GM23338 (cell line): ENCODE measurements at regions not wholly inside any gene's neighbourhood (a gene's known extent, or its start where the extent isn't known, plus 50 kb on each side); places are given as distances from the start of the nearest gene placed in this dataset.

Experiments
- ATAC-seq: fragments of 200-7000 bp; cut with Tn5 transposase; 3 replicates; pipeline ENCODE4 v1.9.1; 2020
- DNase-seq: peaks from one replicate; pipeline ENCODE4 v3.0.0-alpha.2; 2015; ENCODE audit warnings: low spot score
- H2AFZ ChIP-seq: fragments of 200-600 bp; sonication (generic); 2 replicates; pipeline ENCODE4 v1.8.0; 2016; ENCODE audit warnings: antibody characterized with exemption, mild to moderate bottlenecking, moderate library complexity
- H3F3A ChIP-seq: fragments of 200-600 bp; sonication (generic); replicated peaks from 2 replicates; pipeline ENCODE4 v1.8.0; 2017; ENCODE audit warnings: antibody characterized with exemption, mixed run types, low read depth
- H3K27ac ChIP-seq: fragments of 200-600 bp; sonication (generic); 2 replicates; pipeline ENCODE4 v1.6.1; 2016; ENCODE audit warnings: low read depth
- H3K27me3 ChIP-seq: fragments of 200-600 bp; sonication (generic); 2 replicates; pipeline ENCODE4 v1.8.0; 2016; ENCODE audit warnings: mild to moderate bottlenecking, mixed run types, moderate library complexity; ENCODE audit not compliant: insufficient read depth
- H3K36me3 ChIP-seq: fragments of 200-600 bp; sonication (generic); 2 replicates; pipeline ENCODE4 v1.8.0; 2016; ENCODE audit warnings: mild to moderate bottlenecking; ENCODE audit not compliant: insufficient read depth
- H3K4me1 ChIP-seq: fragments of 200-600 bp; sonication (generic); 2 replicates; pipeline ENCODE4 v1.8.0; 2016; ENCODE audit warnings: mild to moderate bottlenecking, moderate library complexity; ENCODE audit not compliant: insufficient read depth
- H3K4me2 ChIP-seq: fragments of 200-600 bp; sonication (generic); 2 replicates; pipeline ENCODE4 v1.7.1; 2017; ENCODE audit warnings: mixed run types
- H3K4me3 ChIP-seq: fragments of 200-600 bp; sonication (generic); 2 replicates; pipeline ENCODE4 v1.6.1; 2016; ENCODE audit warnings: mixed run types
- H3K79me2 ChIP-seq: fragments of 200-600 bp; sonication (generic); replicated peaks from 2 replicates; pipeline ENCODE4 v1.8.0; 2017; ENCODE audit warnings: mild to moderate bottlenecking; ENCODE audit not compliant: insufficient read depth
- H3K9me2 ChIP-seq: fragments of 200-600 bp; sonication (generic); 2 replicates; pipeline ENCODE4 v1.8.0; 2017; ENCODE audit not compliant: insufficient read depth
- H4K20me1 ChIP-seq: fragments of 200-600 bp; sonication (generic); replicated peaks from 2 replicates; pipeline ENCODE4 v1.8.0; 2017; ENCODE audit warnings: mild to moderate bottlenecking; ENCODE audit not compliant: insufficient read depth
- H3K27ac Mint-ChIP-seq: 2 replicates; pipeline ENCODE4 v1.8.0; 2020; ENCODE audit warnings: inconsistent platforms, mild to moderate bottlenecking, moderate library complexity, mixed read lengths
- H3K27me3 Mint-ChIP-seq: 3 replicates; pipeline ENCODE4 v1.8.0; 2022; ENCODE audit warnings: low read depth, mild to moderate bottlenecking, moderate library complexity, mixed read lengths, inconsistent platforms; ENCODE audit not compliant: insufficient read depth, poor library complexity
- H3K36me3 Mint-ChIP-seq: 3 replicates; pipeline ENCODE4 v1.8.0; 2021; ENCODE audit warnings: low read depth, mild to moderate bottlenecking, inconsistent platforms, moderate library complexity, mixed read lengths
- H3K4me1 Mint-ChIP-seq: 3 replicates; pipeline ENCODE4 v1.8.0; 2020; ENCODE audit warnings: mild to moderate bottlenecking, inconsistent platforms, mixed read lengths
- H3K4me3 Mint-ChIP-seq: 3 replicates; pipeline ENCODE4 v1.8.0; 2021; ENCODE audit warnings: moderate library complexity, mild to moderate bottlenecking, inconsistent platforms, mixed read lengths
- H3K9me3 Mint-ChIP-seq: 3 replicates; pipeline ENCODE4 v1.8.0; 2020; ENCODE audit warnings: moderate library complexity, mild to moderate bottlenecking, inconsistent platforms, mixed read lengths
- CREB1 ChIP-seq: fragments of 250-450 bp; sonication (Bioruptor Pico); IDR thresholded peaks from 2 replicates; pipeline ENCODE4 v1.5.0; 2020; ENCODE audit warnings: low read depth, mild to moderate bottlenecking, moderate library complexity
- EZH2 ChIP-seq: fragments of 200-600 bp; sonication (generic); IDR thresholded peaks from one replicate; pipeline ENCODE4 v1.8.0; 2017; ENCODE audit warnings: antibody characterized with exemption, mild to moderate bottlenecking, low read depth; ENCODE audit not compliant: unreplicated experiment
- JUNB ChIP-seq: IDR thresholded peaks from one replicate; pipeline ENCODE4 v1.6.1; 2016; ENCODE audit warnings: antibody characterized with exemption; ENCODE audit not compliant: unreplicated experiment
- NANOG ChIP-seq: IDR thresholded peaks from 2 replicates; pipeline ENCODE4 v1.6.1; 2016; ENCODE audit warnings: antibody characterized with exemption, borderline replicate concordance
- POLR2AphosphoS5 ChIP-seq: IDR thresholded peaks from 2 replicates; pipeline ENCODE4 v1.6.1; 2016; ENCODE audit warnings: antibody characterized with exemption, low read depth
- STAT1 ChIP-seq: IDR thresholded peaks from one replicate; pipeline ENCODE4 v1.6.1; 2016; ENCODE audit warnings: antibody characterized with exemption; ENCODE audit not compliant: unreplicated experiment
- ZNF331 ChIP-seq: fragments of 250-450 bp; sonication (Bioruptor Pico); IDR thresholded peaks from 2 replicates; pipeline ENCODE4 v1.5.0; 2020; ENCODE audit warnings: low read depth, mild to moderate bottlenecking, moderate library complexity
- TF ChIP-seq, protein P1 (sequence below): fragments of 250-450 bp; sonication (Bioruptor Pico); IDR thresholded peaks from 2 replicates; pipeline ENCODE4 v1.5.0; 2020; ENCODE audit warnings: mild to moderate bottlenecking, moderate library complexity
- TF ChIP-seq, protein P2 (sequence below): IDR thresholded peaks from 2 replicates; pipeline ENCODE4 v1.6.1; 2016; ENCODE audit warnings: antibody characterized with exemption

GRCh38 chr13:70969321-70969720, 861.1 kb upstream of the KLHL1 start:
- Histone ChIP-seq H4K20me1 (no peaks in the 10 kb centered on the region), H3K4me3 (no peak overlapping the region), H3K27me3 (no peaks in the 10 kb centered on the region), H3K9me2 (no peaks in the 10 kb centered on the region), H3K36me3 (no peaks in the 10 kb centered on the region), H3K4me1 (no peaks in the 10 kb centered on the region), H3K4me2 (no peak overlapping the region), H3K79me2 (no peaks in the 10 kb centered on the region), H3K27ac (no peak overlapping the region), H2AFZ (no peak overlapping the region), H3F3A (no peaks in the 10 kb centered on the region)
- no peak overlapping the region for H3K27ac Mint-ChIP-seq
- H3K9me3 Mint-ChIP-seq, result no peaks in the 10 kb centered on the region
- DNase-seq, result no peak
- TF ChIP-seq CREB1 (CRISPR knock-in tag) (no peak), STAT1 (no peak), ZNF331 (CRISPR knock-in tag) (no peak), EZH2 (no peak), NANOG (no peak), JUNB (no peak), POLR2AphosphoS5 (no peak)
- TF ChIP-seq, protein P1, sequence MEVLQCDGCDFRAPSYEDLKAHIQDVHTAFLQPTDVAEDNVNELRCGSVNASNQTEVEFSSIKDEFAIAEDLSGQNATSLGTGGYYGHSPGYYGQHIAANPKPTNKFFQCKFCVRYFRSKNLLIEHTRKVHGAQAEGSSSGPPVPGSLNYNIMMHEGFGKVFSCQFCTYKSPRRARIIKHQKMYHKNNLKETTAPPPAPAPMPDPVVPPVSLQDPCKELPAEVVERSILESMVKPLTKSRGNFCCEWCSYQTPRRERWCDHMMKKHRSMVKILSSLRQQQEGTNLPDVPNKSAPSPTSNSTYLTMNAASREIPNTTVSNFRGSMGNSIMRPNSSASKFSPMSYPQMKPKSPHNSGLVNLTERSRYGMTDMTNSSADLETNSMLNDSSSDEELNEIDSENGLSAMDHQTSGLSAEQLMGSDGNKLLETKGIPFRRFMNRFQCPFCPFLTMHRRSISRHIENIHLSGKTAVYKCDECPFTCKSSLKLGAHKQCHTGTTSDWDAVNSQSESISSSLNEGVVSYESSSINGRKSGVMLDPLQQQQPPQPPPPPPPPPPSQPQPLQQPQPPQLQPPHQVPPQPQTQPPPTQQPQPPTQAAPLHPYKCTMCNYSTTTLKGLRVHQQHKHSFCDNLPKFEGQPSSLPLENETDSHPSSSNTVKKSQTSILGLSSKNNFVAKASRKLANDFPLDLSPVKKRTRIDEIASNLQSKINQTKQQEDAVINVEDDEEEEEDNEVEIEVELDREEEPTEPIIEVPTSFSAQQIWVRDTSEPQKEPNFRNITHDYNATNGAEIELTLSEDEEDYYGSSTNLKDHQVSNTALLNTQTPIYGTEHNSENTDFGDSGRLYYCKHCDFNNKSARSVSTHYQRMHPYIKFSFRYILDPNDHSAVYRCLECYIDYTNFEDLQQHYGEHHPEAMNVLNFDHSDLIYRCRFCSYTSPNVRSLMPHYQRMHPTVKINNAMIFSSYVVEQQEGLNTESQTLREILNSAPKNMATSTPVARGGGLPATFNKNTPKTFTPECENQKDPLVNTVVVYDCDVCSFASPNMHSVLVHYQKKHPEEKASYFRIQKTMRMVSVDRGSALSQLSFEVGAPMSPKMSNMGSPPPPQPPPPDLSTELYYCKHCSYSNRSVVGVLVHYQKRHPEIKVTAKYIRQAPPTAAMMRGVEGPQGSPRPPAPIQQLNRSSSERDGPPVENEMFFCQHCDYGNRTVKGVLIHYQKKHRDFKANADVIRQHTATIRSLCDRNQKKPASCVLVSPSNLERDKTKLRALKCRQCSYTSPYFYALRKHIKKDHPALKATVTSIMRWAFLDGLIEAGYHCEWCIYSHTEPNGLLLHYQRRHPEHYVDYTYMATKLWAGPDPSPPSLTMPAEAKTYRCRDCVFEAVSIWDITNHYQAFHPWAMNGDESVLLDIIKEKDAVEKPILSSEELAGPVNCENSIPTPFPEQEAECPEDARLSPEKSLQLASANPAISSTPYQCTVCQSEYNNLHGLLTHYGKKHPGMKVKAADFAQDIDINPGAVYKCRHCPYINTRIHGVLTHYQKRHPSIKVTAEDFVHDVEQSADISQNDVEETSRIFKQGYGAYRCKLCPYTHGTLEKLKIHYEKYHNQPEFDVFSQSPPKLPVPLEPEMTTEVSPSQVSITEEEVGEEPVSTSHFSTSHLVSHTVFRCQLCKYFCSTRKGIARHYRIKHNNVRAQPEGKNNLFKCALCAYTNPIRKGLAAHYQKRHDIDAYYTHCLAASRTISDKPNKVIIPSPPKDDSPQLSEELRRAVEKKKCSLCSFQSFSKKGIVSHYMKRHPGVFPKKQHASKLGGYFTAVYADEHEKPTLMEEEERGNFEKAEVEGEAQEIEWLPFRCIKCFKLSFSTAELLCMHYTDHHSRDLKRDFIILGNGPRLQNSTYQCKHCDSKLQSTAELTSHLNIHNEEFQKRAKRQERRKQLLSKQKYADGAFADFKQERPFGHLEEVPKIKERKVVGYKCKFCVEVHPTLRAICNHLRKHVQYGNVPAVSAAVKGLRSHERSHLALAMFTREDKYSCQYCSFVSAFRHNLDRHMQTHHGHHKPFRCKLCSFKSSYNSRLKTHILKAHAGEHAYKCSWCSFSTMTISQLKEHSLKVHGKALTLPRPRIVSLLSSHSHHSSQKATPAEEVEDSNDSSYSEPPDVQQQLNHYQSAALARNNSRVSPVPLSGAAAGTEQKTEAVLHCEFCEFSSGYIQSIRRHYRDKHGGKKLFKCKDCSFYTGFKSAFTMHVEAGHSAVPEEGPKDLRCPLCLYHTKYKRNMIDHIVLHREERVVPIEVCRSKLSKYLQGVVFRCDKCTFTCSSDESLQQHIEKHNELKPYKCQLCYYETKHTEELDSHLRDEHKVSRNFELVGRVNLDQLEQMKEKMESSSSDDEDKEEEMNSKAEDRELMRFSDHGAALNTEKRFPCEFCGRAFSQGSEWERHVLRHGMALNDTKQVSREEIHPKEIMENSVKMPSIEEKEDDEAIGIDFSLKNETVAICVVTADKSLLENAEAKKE (CRISPR knock-in tag), result no peak
- TF ChIP-seq, protein P2, sequence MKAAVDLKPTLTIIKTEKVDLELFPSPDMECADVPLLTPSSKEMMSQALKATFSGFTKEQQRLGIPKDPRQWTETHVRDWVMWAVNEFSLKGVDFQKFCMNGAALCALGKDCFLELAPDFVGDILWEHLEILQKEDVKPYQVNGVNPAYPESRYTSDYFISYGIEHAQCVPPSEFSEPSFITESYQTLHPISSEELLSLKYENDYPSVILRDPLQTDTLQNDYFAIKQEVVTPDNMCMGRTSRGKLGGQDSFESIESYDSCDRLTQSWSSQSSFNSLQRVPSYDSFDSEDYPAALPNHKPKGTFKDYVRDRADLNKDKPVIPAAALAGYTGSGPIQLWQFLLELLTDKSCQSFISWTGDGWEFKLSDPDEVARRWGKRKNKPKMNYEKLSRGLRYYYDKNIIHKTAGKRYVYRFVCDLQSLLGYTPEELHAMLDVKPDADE, result no peak
- no peaks in the 10 kb centered on the region; the same call in 1 of the 3 replicates for H3K4me1 Mint-ChIP-seq
- no peak for ATAC-seq
- H3K36me3 Mint-ChIP-seq, result no peaks in the 10 kb centered on the region
- H3K27me3 Mint-ChIP-seq, result no peaks in the 10 kb centered on the region
- no peak overlapping the region for H3K4me3 Mint-ChIP-seq
